GM12878 (cell line): ENCODE measurements at regions not wholly inside any gene's neighbourhood (a gene's known extent, or its start where the extent isn't known, plus 50 kb on each side); places are given as distances from the start of the nearest gene placed in this dataset.

ENCODE experiments used
- ATAC-seq: fragments of 200-7000 bp; cut with Tn5 transposase; 3 replicates; pipeline ENCODE4 v1.9.1; 2020; ENCODE audit warnings: mild to moderate bottlenecking, moderate library complexity
- BruUV-seq: library from RNA; stranded (reverse); fragments of 400-500 nt; replicated peaks from 2 replicates; lab custom pipeline; 2021; lab: Mats Ljungman, UMichigan
- CTCF ChIA-PET: fragments of 300-600 bp; sonication (Branson Sonifier 250); formaldehyde crosslinking; extraction: SDS; loops from one replicate; lab custom pipeline; 2021; ENCODE audit warnings: inconsistent platforms; lab: Yijun Ruan, JAX
- POLR2A ChIA-PET: fragments of 350-600 bp; formaldehyde crosslinking; extraction: SDS; loops from one replicate; lab custom pipeline; 2021; ENCODE audit warnings: inconsistent platforms; lab: Charles Lee
- RAD21 ChIA-PET: fragments of 300-600 bp; sonication (Branson Sonifier 250); formaldehyde crosslinking; loops from one replicate; lab custom pipeline; 2023; ENCODE audit warnings: antibody characterized with exemption; ENCODE audit not compliant: unreplicated experiment; lab: Charles Lee
- SMC1A ChIA-PET: fragments of 300-600 bp; sonication (Branson Sonifier 250); formaldehyde crosslinking; loops from one replicate; lab custom pipeline; 2023; ENCODE audit not compliant: unreplicated experiment, uncharacterized antibody; lab: Charles Lee
- DNase-seq: peaks from one replicate; pipeline ENCODE4 v3.0.0-alpha.2; 2011; ENCODE audit warnings: low read depth, low spot score
- FAIRE-seq: peaks from 3 replicates; lab custom pipeline; 2011; peaks lifted over from hg19 to GRCh38; lab: Jason Lieb, UNC
- H2AFZ ChIP-seq: 2 replicates; pipeline ENCODE4 v1.6.0; 2011; ENCODE audit warnings: low read depth, low read length, control low read depth; ENCODE audit not compliant: control insufficient read depth
- H3K27ac ChIP-seq: 2 replicates; pipeline ENCODE4 v1.5.1; 2011; ENCODE audit warnings: control low read depth; ENCODE audit not compliant: control insufficient read depth, insufficient read depth
- H3K27me3 ChIP-seq, 2 experiments: replicated peaks in 1 of 2; 2 replicates each; pipeline versions ENCODE4 v1.6.0 to v1.6.1; 2011; ENCODE audit warnings: low read length in 1 of 2; ENCODE audit not compliant: control insufficient read depth in 2 of 2, insufficient read depth in 2 of 2
- H3K36me3 ChIP-seq, 2 experiments: 2 replicates each; pipeline ENCODE4 v1.5.1; 2011; ENCODE audit warnings: low read length in 1 of 2; ENCODE audit not compliant: control insufficient read depth in 2 of 2, insufficient read depth in 2 of 2
- H3K4me1 ChIP-seq: 2 replicates; pipeline ENCODE4 v1.6.1; 2011; ENCODE audit warnings: mild to moderate bottlenecking, low read length, moderate library complexity, mixed read lengths; ENCODE audit not compliant: control insufficient read depth, insufficient read depth
- H3K4me2 ChIP-seq: 2 replicates; pipeline ENCODE4 v1.6.0; 2011; ENCODE audit warnings: control low read depth; ENCODE audit not compliant: control insufficient read depth, insufficient read depth
- H3K4me3 ChIP-seq: fragments of 200-600 bp; sonication (generic); 2 replicates; pipeline ENCODE4 v1.5.1; 2016
- H3K79me2 ChIP-seq: 2 replicates; pipeline ENCODE4 v1.6.0; 2011; ENCODE audit warnings: low read length; ENCODE audit not compliant: control insufficient read depth, insufficient read depth
- H3K9ac ChIP-seq: 2 replicates; pipeline ENCODE4 v1.8.0; 2011; ENCODE audit warnings: low read length, control low read depth, mixed read lengths; ENCODE audit not compliant: control insufficient read depth, insufficient read depth
- H3K9me3 ChIP-seq: replicated peaks from 3 replicates; pipeline ENCODE4 v1.5.1; 2011; ENCODE audit warnings: mild to moderate bottlenecking, low read length; ENCODE audit not compliant: control insufficient read depth, insufficient read depth
- H4K20me1 ChIP-seq: 2 replicates; pipeline ENCODE4 v1.6.0; 2011; ENCODE audit not compliant: control insufficient read depth, insufficient read depth
- BACH1 ChIP-seq: fragments of 450-650 bp; IDR thresholded peaks from 2 replicates; pipeline ENCODE4 v1.6.1; 2017; ENCODE audit warnings: mild to moderate bottlenecking, borderline replicate concordance
- BHLHE40 ChIP-seq, 2 experiments: fragments of 450-650 bp in 1 of 2; IDR thresholded peaks; 2 replicates each; pipeline ENCODE4 v1.6.1; 2011 to 2017; ENCODE audit warnings: low read depth in 2 of 2, borderline replicate concordance in 1 of 2, improper control_type of control experiment in 1 of 2, low read length in 1 of 2, mild to moderate bottlenecking in 1 of 2
- IRF4 ChIP-seq: IDR thresholded peaks from 2 replicates; pipeline ENCODE4 v1.6.1; 2011; ENCODE audit warnings: low read depth, low read length
- JUNB ChIP-seq: IDR thresholded peaks from 2 replicates; pipeline ENCODE4 v1.6.1; 2016; ENCODE audit warnings: antibody characterized with exemption, mild to moderate bottlenecking
- MEF2A ChIP-seq: IDR thresholded peaks from 2 replicates; pipeline ENCODE4 v1.6.1; 2011; ENCODE audit warnings: low read depth, mild to moderate bottlenecking, low read length, moderate library complexity; ENCODE audit not compliant: insufficient read depth
- RBBP5 ChIP-seq: fragments of 200-600 bp; sonication (generic); conservative IDR thresholded peaks from 2 replicates; pipeline ENCODE4 v1.6.1; 2016
- SIX5 ChIP-seq: IDR thresholded peaks from 2 replicates; pipeline ENCODE4 v1.6.1; 2011; ENCODE audit warnings: mild to moderate bottlenecking, low read depth, low read length, moderate library complexity; ENCODE audit not compliant: severe bottlenecking
- SMAD1 ChIP-seq: fragments of 450-650 bp; IDR thresholded peaks from 2 replicates; pipeline ENCODE4 v1.6.1; 2018; ENCODE audit warnings: mild to moderate bottlenecking, low read depth; ENCODE audit not compliant: partially characterized antibody
- SMAD5 ChIP-seq: IDR thresholded peaks from 2 replicates; pipeline ENCODE4 v1.6.1; 2016; ENCODE audit warnings: antibody characterized with exemption, low read depth
- SMC3 ChIP-seq: IDR thresholded peaks from 2 replicates; pipeline ENCODE4 v1.6.1; 2011; ENCODE audit warnings: low read length, improper control_type of control experiment, borderline replicate concordance
- TBL1XR1 ChIP-seq: IDR thresholded peaks from 2 replicates; pipeline ENCODE4 v1.6.1; 2012; ENCODE audit warnings: low read depth, low read length, improper control_type of control experiment
- YBX1 ChIP-seq: fragments of 450-650 bp; IDR thresholded peaks from 2 replicates; pipeline ENCODE4 v1.6.1; 2016; ENCODE audit warnings: antibody characterized with exemption
- YY1 ChIP-seq: IDR thresholded peaks from 2 replicates; pipeline ENCODE4 v1.6.1; 2011; ENCODE audit warnings: low read depth, mild to moderate bottlenecking, low read length
- WGBS: methylation state at CpG from one replicate; pipeline ENCODE4 v1.1.6; 2016; ENCODE audit warnings: low lambda C conversion rate; ENCODE audit not compliant: insufficient replicate concordance, insufficient coverage; ENCODE audit errors: missing lambda C conversion rate; 5-methylcytosine and 5-hydroxymethylcytosine counted together
- in situ Hi-C: fragments of 300-500 bp; cut with MboI; formaldehyde crosslinking; loops from 9 replicates; pipeline ENCODE4 v1.14.3; 2018; ENCODE audit warnings: mixed read lengths
- intact Hi-C: fragments of 100-400 bp; cut with micrococcal nuclease; formaldehyde crosslinking; loops from one replicate; pipeline ENCODE4 v1.14.2; 2022; ENCODE audit not compliant: unreplicated experiment
- TF ChIP-seq, protein P1 (sequence below): fragments of 450-650 bp; IDR thresholded peaks from 2 replicates; pipeline ENCODE4 v1.6.1; 2017; ENCODE audit warnings: mild to moderate bottlenecking, moderate library complexity
- TF ChIP-seq, protein P2 (sequence below): IDR thresholded peaks from 2 replicates; pipeline ENCODE4 v1.6.1; 2012; ENCODE audit warnings: low read length, inconsistent platforms
- TF ChIP-seq, protein P3 (sequence below): IDR thresholded peaks from 2 replicates; pipeline ENCODE4 v1.6.1; 2012; ENCODE audit warnings: low read depth, low read length, improper control_type of control experiment
- TF ChIP-seq, protein P4 (sequence below): fragments of 450-650 bp; formaldehyde crosslinking; IDR thresholded peaks from 2 replicates; pipeline ENCODE4 v1.4.0; 2022; ENCODE audit warnings: mild to moderate bottlenecking, moderate library complexity

DNA sequence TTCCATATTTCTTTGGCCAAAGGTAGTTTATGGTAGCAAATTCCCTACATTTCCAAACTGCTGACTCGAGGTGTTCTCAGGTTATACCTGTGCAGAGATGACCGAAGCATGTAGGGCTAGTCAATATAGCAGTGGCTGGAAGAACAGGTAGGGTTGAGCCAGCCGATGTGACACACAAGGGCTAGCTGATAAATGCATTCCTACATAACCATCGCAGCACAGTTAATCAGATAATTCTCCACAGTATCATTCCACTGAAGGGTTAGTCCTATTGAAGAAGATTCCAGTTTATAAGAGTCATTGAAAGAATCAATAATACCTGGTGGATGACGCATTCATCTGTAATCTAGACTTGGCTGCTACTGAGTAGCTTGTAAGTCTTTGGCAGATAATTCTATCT lies 220.0 kb downstream of the KIF20B start:
- 12% methylated on average over 5 of the region's 5 CpGs for WGBS
- intact Hi-C loops (no loop called here), in situ Hi-C loops (no loop called here)
- H2AFZ ChIP-seq, result no peak overlapping the region
- H3K4me2 ChIP-seq, result no peak overlapping the region
- H3K9ac ChIP-seq, result no peak overlapping the region
- no peak for ATAC-seq
- ChIA-PET RAD21 (interaction anchor here (0.5 to 1.2 kb wide), 2 partner anchors 26 to 471 kb away, joined by 3 read pairs; no protein-coding TSS in a partner anchor), SMC1A (no interaction called here), POLR2A (no interaction called here), CTCF (no interaction called here)
- no peak overlapping the region for H3K27ac ChIP-seq
- no peaks in the 10 kb centered on the region for H3K79me2 ChIP-seq
- no TSS peak for BruUV-seq
- no peaks in the 10 kb centered on the region; a peak in 1 of 4 replicates for H3K27me3 ChIP-seq
- FAIRE-seq, result no peak
- no peak for DNase-seq
- no peaks in the 10 kb centered on the region for H3K4me1 ChIP-seq
- no peaks in the 10 kb centered on the region for H3K9me3 ChIP-seq
- no peaks in the 10 kb centered on the region for H4K20me1 ChIP-seq
- H3K4me3 ChIP-seq, result no peak overlapping the region
- H3K36me3 ChIP-seq, result no peaks in the 10 kb centered on the region
- TF ChIP-seq, protein P1, sequence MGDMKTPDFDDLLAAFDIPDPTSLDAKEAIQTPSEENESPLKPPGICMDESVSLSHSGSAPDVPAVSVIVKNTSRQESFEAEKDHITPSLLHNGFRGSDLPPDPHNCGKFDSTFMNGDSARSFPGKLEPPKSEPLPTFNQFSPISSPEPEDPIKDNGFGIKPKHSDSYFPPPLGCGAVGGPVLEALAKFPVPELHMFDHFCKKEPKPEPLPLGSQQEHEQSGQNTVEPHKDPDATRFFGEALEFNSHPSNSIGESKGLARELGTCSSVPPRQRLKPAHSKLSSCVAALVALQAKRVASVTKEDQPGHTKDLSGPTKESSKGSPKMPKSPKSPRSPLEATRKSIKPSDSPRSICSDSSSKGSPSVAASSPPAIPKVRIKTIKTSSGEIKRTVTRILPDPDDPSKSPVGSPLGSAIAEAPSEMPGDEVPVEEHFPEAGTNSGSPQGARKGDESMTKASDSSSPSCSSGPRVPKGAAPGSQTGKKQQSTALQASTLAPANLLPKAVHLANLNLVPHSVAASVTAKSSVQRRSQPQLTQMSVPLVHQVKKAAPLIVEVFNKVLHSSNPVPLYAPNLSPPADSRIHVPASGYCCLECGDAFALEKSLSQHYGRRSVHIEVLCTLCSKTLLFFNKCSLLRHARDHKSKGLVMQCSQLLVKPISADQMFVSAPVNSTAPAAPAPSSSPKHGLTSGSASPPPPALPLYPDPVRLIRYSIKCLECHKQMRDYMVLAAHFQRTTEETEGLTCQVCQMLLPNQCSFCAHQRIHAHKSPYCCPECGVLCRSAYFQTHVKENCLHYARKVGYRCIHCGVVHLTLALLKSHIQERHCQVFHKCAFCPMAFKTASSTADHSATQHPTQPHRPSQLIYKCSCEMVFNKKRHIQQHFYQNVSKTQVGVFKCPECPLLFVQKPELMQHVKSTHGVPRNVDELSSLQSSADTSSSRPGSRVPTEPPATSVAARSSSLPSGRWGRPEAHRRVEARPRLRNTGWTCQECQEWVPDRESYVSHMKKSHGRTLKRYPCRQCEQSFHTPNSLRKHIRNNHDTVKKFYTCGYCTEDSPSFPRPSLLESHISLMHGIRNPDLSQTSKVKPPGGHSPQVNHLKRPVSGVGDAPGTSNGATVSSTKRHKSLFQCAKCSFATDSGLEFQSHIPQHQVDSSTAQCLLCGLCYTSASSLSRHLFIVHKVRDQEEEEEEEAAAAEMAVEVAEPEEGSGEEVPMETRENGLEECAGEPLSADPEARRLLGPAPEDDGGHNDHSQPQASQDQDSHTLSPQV, result no peak
- no peak for TF ChIP-seq SMC3
- no peak for TF ChIP-seq SIX5
- TF ChIP-seq JUNB, result no peak
- TF ChIP-seq, protein P2, sequence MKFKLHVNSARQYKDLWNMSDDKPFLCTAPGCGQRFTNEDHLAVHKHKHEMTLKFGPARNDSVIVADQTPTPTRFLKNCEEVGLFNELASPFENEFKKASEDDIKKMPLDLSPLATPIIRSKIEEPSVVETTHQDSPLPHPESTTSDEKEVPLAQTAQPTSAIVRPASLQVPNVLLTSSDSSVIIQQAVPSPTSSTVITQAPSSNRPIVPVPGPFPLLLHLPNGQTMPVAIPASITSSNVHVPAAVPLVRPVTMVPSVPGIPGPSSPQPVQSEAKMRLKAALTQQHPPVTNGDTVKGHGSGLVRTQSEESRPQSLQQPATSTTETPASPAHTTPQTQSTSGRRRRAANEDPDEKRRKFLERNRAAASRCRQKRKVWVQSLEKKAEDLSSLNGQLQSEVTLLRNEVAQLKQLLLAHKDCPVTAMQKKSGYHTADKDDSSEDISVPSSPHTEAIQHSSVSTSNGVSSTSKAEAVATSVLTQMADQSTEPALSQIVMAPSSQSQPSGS, result no peak
- no peak for TF ChIP-seq YBX1
- TF ChIP-seq SMAD5, result no peak
- TF ChIP-seq RBBP5, result no peak
- TF ChIP-seq YY1, result no peak
- TF ChIP-seq, protein P3, sequence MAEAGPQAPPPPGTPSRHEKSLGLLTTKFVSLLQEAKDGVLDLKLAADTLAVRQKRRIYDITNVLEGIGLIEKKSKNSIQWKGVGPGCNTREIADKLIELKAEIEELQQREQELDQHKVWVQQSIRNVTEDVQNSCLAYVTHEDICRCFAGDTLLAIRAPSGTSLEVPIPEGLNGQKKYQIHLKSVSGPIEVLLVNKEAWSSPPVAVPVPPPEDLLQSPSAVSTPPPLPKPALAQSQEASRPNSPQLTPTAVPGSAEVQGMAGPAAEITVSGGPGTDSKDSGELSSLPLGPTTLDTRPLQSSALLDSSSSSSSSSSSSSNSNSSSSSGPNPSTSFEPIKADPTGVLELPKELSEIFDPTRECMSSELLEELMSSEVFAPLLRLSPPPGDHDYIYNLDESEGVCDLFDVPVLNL, result no peak
- TF ChIP-seq SMAD1, result no peak
- TF ChIP-seq BHLHE40 (IDR thresholded peaks at IDR 0.05; ENCODE audit: borderline replicate concordance in 1 of 2, low read depth in 2 of 2, low read length in 1 of 2), result no peak
- TF ChIP-seq IRF4, result no peak
- no peak for TF ChIP-seq MEF2A
- TF ChIP-seq, protein P4, sequence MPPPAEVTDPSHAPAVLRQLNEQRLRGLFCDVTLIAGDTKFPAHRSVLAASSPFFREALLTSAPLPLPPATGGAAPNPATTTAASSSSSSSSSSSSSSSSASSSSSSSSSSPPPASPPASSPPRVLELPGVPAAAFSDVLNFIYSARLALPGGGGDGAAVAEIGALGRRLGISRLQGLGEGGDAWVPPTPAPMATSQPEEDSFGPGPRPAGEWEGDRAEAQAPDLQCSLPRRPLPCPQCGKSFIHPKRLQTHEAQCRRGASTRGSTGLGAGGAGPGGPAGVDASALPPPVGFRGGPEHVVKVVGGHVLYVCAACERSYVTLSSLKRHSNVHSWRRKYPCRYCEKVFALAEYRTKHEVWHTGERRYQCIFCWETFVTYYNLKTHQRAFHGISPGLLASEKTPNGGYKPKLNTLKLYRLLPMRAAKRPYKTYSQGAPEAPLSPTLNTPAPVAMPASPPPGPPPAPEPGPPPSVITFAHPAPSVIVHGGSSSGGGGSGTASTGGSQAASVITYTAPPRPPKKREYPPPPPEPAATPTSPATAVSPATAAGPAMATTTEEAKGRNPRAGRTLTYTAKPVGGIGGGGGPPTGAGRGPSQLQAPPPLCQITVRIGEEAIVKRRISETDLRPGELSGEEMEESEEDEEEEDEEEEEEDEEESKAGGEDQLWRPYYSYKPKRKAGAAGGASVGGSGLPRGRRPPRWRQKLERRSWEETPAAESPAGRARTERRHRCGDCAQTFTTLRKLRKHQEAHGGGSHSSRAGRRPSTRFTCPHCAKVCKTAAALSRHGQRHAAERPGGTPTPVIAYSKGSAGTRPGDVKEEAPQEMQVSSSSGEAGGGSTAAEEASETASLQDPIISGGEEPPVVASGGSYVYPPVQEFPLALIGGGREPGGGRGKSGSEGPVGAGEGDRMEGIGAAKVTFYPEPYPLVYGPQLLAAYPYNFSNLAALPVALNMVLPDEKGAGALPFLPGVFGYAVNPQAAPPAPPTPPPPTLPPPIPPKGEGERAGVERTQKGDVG (CRISPR knock-in tag), result no peak
- no peak for TF ChIP-seq BACH1
- no peak for TF ChIP-seq TBL1XR1
